SK-N-MC (cell line): ENCODE measurements at regions not wholly inside any gene's neighbourhood (a gene's known extent, or its start where the extent isn't known, plus 50 kb on each side); places are given as distances from the start of the nearest gene placed in this dataset.

Source experiments
- EZH2 ChIP-seq: fragments of 200-600 bp; sonication (generic); IDR thresholded peaks from one replicate; pipeline ENCODE4 v1.6.1; 2017; ENCODE audit warnings: antibody characterized with exemption
- POLR2AphosphoS5 ChIP-seq: IDR thresholded peaks from 2 replicates; pipeline ENCODE4 v1.6.1; 2012; ENCODE audit warnings: mild to moderate bottlenecking, low read depth, low read length, borderline replicate concordance

GRCh38 chr13:74561155-74561554, 427.0 kb upstream of the KLF12 start:
- TF ChIP-seq POLR2AphosphoS5 (no peak), EZH2 (no peak)
